CD14-positive monocyte (primary cell): ENCODE measurements at regions not wholly inside any gene's neighbourhood (a gene's known extent, or its start where the extent isn't known, plus 50 kb on each side); places are given as distances from the start of the nearest gene placed in this dataset.

ENCODE experiments used
- DNase-seq, 3 donors: peaks; one replicate each; pipeline ENCODE4 v3.0.0-alpha.2; 2011 to 2022
- H2AFZ ChIP-seq: 2 replicates; pipeline ENCODE4 v1.6.0; 2012; ENCODE audit warnings: mild to moderate bottlenecking, low read depth, low read length, inconsistent platforms; ENCODE audit not compliant: insufficient read depth, poor library complexity, severe bottlenecking
- H3K27ac ChIP-seq, 2 donors: 1 replicate in 1 of 2; 2 replicates in 1 of 2; pipeline ENCODE4 v1.5.1; 2012 to 2013; ENCODE audit warnings: low read length in 2 of 2, control low read depth in 1 of 2, inconsistent platforms in 1 of 2, low read depth in 1 of 2, mild to moderate bottlenecking in 1 of 2
- H3K27me3 ChIP-seq, 2 donors: one replicate each; pipeline versions ENCODE4 v1.6.0 to v1.6.1; 2011 to 2013; ENCODE audit warnings: low read length in 2 of 2; ENCODE audit not compliant: control insufficient read depth in 2 of 2, insufficient read depth in 2 of 2
- H3K36me3 ChIP-seq, 2 donors: replicated peaks in 1 of 2; 1 replicate in 1 of 2; 2 replicates in 1 of 2; pipeline versions ENCODE4 v1.5.1 to v1.6.1; 2012 to 2013; ENCODE audit warnings: low read length in 2 of 2, control low read depth in 1 of 2, inconsistent platforms in 1 of 2, mild to moderate bottlenecking in 1 of 2; ENCODE audit not compliant: insufficient read depth in 2 of 2, control insufficient read depth in 1 of 2
- H3K4me1 ChIP-seq, 2 donors: 1 replicate in 1 of 2; 2 replicates in 1 of 2; pipeline versions ENCODE4 v1.5.1 to v1.6.1; 2012 to 2013; ENCODE audit warnings: low read length in 2 of 2, control low read depth in 1 of 2, inconsistent platforms in 1 of 2, mild to moderate bottlenecking in 1 of 2, moderate library complexity in 1 of 2; ENCODE audit not compliant: insufficient read depth in 2 of 2, control insufficient read depth in 1 of 2
- H3K4me2 ChIP-seq: replicated peaks from 2 replicates; pipeline ENCODE3; 2012; ENCODE audit warnings: low read length, moderate library complexity, mild to moderate bottlenecking; ENCODE audit not compliant: poor library complexity, severe bottlenecking; ENCODE audit errors: extremely low read depth
- H3K4me3 ChIP-seq, 3 experiments: fragments of 200-600 bp in 1 of 3; sonication (generic) in 1 of 3; replicated peaks in 1 of 3; 1 replicate in 2 of 3; 2 replicates in 1 of 3; pipeline ENCODE4 v1.5.1; 2011 to 2013; ENCODE audit warnings: low read length in 3 of 3, mild to moderate bottlenecking in 3 of 3, control low read depth in 2 of 3, low read depth in 2 of 3, inconsistent platforms in 1 of 3, moderate library complexity in 1 of 3
- H3K79me2 ChIP-seq: 2 replicates; pipeline ENCODE4 v1.6.0; 2012; ENCODE audit warnings: mild to moderate bottlenecking, control low read depth, inconsistent platforms, low read length, moderate library complexity; ENCODE audit not compliant: insufficient read depth
- H3K9ac ChIP-seq: 2 replicates; pipeline ENCODE4 v1.6.0; 2017; ENCODE audit warnings: low read length, mild to moderate bottlenecking; ENCODE audit not compliant: insufficient read depth, poor library complexity, severe bottlenecking
- H3K9me3 ChIP-seq, 2 donors: replicated peaks in 1 of 2; 1 replicate in 1 of 2; 2 replicates in 1 of 2; pipeline versions ENCODE4 v1.5.1 to v1.6.1; 2012 to 2013; ENCODE audit warnings: low read length in 2 of 2, control low read depth in 1 of 2; ENCODE audit not compliant: control insufficient read depth in 1 of 2, insufficient read depth in 1 of 2
- H4K20me1 ChIP-seq: 2 replicates; pipeline ENCODE4 v1.6.0; 2012; ENCODE audit warnings: mild to moderate bottlenecking, low read length, control low read depth, moderate library complexity; ENCODE audit not compliant: insufficient read depth
- H3K27ac Mint-ChIP-seq, 7 donors: one replicate each; pipeline ENCODE4 v1.8.0; 2020; ENCODE audit warnings: mild to moderate bottlenecking in 7 of 7, mixed read lengths in 7 of 7, moderate library complexity in 6 of 7, inconsistent platforms in 2 of 7
- H3K27me3 Mint-ChIP-seq, 3 donors: one replicate each; pipeline ENCODE4 v1.8.0; 2021 to 2022; ENCODE audit warnings: low read depth in 3 of 3, mild to moderate bottlenecking in 3 of 3, mixed read lengths in 3 of 3, moderate library complexity in 3 of 3, inconsistent platforms in 1 of 3
- H3K36me3 Mint-ChIP-seq, 2 donors: one replicate each; pipeline ENCODE4 v1.8.0; 2020; ENCODE audit warnings: mixed read lengths in 2 of 2, inconsistent platforms in 1 of 2, mild to moderate bottlenecking in 1 of 2
- H3K4me1 Mint-ChIP-seq: one replicate; pipeline ENCODE4 v1.8.0; 2020; ENCODE audit warnings: mild to moderate bottlenecking, mixed read lengths
- H3K4me3 Mint-ChIP-seq, 2 donors: one replicate each; pipeline ENCODE4 v1.8.0; 2020; ENCODE audit warnings: mild to moderate bottlenecking in 2 of 2, mixed read lengths in 2 of 2, moderate library complexity in 1 of 2
- H3K9me3 Mint-ChIP-seq, 7 donors: one replicate each; pipeline ENCODE4 v1.8.0; 2020 to 2022; ENCODE audit warnings: mixed read lengths in 7 of 7, mild to moderate bottlenecking in 6 of 7, moderate library complexity in 6 of 7, inconsistent platforms in 2 of 7
- WGBS: methylation state at CpG from one replicate; pipeline ENCODE4 v1.1.5; 2013; ENCODE audit warnings: missing lambda C conversion rate; ENCODE audit not compliant: insufficient coverage; 5-methylcytosine and 5-hydroxymethylcytosine counted together
- intact Hi-C, 2 donors: fragments of 100-400 bp; cut with micrococcal nuclease; formaldehyde crosslinking; loops; one replicate each; pipeline versions ENCODE4 v1.15.0 to v1.15.1; 2023
- TF ChIP-seq, protein P1 (sequence below): fragments of 200-600 bp; IDR thresholded peaks from one replicate; pipeline ENCODE4 v1.8.0; 2022; ENCODE audit warnings: antibody characterized with exemption, mild to moderate bottlenecking

GRCh38 chr7:68820321-68820720 is 778.0 kb upstream of the AUTS2 start:
- intact Hi-C loops = no loop called here
- Mint-ChIP-seq H3K36me3 (no peaks in the 10 kb centered on the region), H3K27me3 (peaks cover 2 to 5% (median 4%) of the 10 kb centered on the region in 3 donors), H3K9me3 (peaks cover 14 to 43% (median 23%) of the 10 kb centered on the region in 7 donors), H3K4me1 (no peaks in the 10 kb centered on the region), H3K4me3 (no peak overlapping the region), H3K27ac (no peak overlapping the region)
- no peak overlapping the region for H3K4me3 ChIP-seq
- H3K4me2 ChIP-seq = no peak overlapping the region
- TF ChIP-seq, protein P1, sequence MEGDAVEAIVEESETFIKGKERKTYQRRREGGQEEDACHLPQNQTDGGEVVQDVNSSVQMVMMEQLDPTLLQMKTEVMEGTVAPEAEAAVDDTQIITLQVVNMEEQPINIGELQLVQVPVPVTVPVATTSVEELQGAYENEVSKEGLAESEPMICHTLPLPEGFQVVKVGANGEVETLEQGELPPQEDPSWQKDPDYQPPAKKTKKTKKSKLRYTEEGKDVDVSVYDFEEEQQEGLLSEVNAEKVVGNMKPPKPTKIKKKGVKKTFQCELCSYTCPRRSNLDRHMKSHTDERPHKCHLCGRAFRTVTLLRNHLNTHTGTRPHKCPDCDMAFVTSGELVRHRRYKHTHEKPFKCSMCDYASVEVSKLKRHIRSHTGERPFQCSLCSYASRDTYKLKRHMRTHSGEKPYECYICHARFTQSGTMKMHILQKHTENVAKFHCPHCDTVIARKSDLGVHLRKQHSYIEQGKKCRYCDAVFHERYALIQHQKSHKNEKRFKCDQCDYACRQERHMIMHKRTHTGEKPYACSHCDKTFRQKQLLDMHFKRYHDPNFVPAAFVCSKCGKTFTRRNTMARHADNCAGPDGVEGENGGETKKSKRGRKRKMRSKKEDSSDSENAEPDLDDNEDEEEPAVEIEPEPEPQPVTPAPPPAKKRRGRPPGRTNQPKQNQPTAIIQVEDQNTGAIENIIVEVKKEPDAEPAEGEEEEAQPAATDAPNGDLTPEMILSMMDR = no peak
- H3K27me3 ChIP-seq = no peaks in the 10 kb centered on the region
- H3K79me2 ChIP-seq = no peaks in the 10 kb centered on the region
- H3K4me1 ChIP-seq = no peaks in the 10 kb centered on the region
- no peak overlapping the region for H2AFZ ChIP-seq
- H4K20me1 ChIP-seq = no peaks in the 10 kb centered on the region
- H3K36me3 ChIP-seq = no peaks in the 10 kb centered on the region
- DNase-seq = no peak
- no peak overlapping the region for H3K27ac ChIP-seq
- H3K9me3 ChIP-seq = peaks cover 27 to 57% of the 10 kb centered on the region in 2 donors
- no peak overlapping the region for H3K9ac ChIP-seq
- 83% methylated on average over 3 of the region's 6 CpGs for WGBS

DNA sequence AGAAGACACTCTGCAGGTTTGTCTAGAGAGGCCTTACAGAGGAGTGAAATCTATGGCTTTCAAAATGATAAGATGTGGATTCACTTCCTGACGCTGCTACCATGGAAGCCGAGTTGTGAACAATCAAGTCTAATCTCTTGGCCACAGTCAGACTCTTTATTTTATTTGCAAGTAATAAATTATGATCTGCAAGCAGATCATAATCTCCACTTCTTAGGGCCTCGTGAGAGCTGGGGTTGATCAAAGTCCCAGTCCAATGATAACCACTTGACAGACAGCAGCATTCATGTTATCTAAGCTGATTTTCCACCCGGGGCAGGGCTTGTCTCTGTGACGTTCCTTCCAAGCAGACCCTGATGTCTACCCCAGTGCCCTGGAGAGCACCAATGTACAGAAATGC is 776.4 kb upstream of the AUTS2 start:
- Histone ChIP-seq H3K27ac (no peak overlapping the region), H4K20me1 (no peaks in the 10 kb centered on the region), H3K4me1 (no peaks in the 10 kb centered on the region), H3K36me3 (no peaks in the 10 kb centered on the region), H3K79me2 (no peaks in the 10 kb centered on the region), H3K9ac (no peak overlapping the region), H2AFZ (no peak overlapping the region), H3K9me3 (peaks cover 27 to 48% of the 10 kb centered on the region in 2 donors), H3K27me3 (no peaks in the 10 kb centered on the region), H3K4me2 (no peak overlapping the region), H3K4me3 (no peak overlapping the region)
- intact Hi-C loops = no loop called here
- TF ChIP-seq, protein P1 = no peak
- no peaks in the 10 kb centered on the region for H3K36me3 Mint-ChIP-seq
- WGBS = 17% methylated on average over 3 of the region's 5 CpGs
- peaks cover 10 to 39% (median 21%) of the 10 kb centered on the region in 7 donors for H3K9me3 Mint-ChIP-seq
- no peak for DNase-seq
- H3K27ac Mint-ChIP-seq = no peak overlapping the region
- H3K4me3 Mint-ChIP-seq = no peak overlapping the region
- peaks cover 2 to 4% (median 2%) of the 10 kb centered on the region in 3 donors for H3K27me3 Mint-ChIP-seq
- no peaks in the 10 kb centered on the region for H3K4me1 Mint-ChIP-seq
